Hepatocyte (in vitro differentiated cells): ENCODE measurements at regions not wholly inside any gene's neighbourhood (a gene's known extent, or its start where the extent isn't known, plus 50 kb on each side); places are given as distances from the start of the nearest gene placed in this dataset.
"Not testable (repeated sequence)": the region's sequence is repeated elsewhere in the genome, so short reads cannot be mapped to it uniquely, and the experiment has no call there.

Experiments
- CTCF ChIP-seq: fragments of 200-600 bp; sonication (generic); IDR thresholded peaks from 2 replicates; pipeline ENCODE4 v1.5.1; 2016; ENCODE audit warnings: antibody characterized with exemption, mild to moderate bottlenecking; ENCODE audit not compliant: poor library complexity
- EZH2 ChIP-seq: fragments of 200-600 bp; sonication (generic); IDR thresholded peaks from 2 replicates; pipeline ENCODE4 v1.6.1; 2016; ENCODE audit warnings: antibody characterized with exemption, mild to moderate bottlenecking, borderline replicate concordance
- EZH2phosphoT487 ChIP-seq: fragments of 200-600 bp; sonication (generic); IDR thresholded peaks from one replicate; pipeline ENCODE4 v1.6.1; 2018; ENCODE audit warnings: antibody characterized with exemption, mild to moderate bottlenecking, low read depth, moderate library complexity; ENCODE audit not compliant: unreplicated experiment, severe bottlenecking

GRCh38 chr1:47538530-47538929 lies 100.7 kb downstream of the FOXD2 start:
- not testable (repeated sequence) for TF ChIP-seq CTCF, EZH2, EZH2phosphoT487
